Liver (tissue), 8 donors: ENCODE measurements at regions not wholly inside any gene's neighbourhood (a gene's known extent, or its start where the extent isn't known, plus 50 kb on each side); places are given as distances from the start of the nearest gene placed in this dataset.

ENCODE experiments used
- DNase-seq: peaks from one replicate; pipeline ENCODE4 v3.0.0-alpha.2; 2017; ENCODE audit warnings: low spot score
- H3K27ac ChIP-seq, 2 donors: one replicate each; pipeline ENCODE4 v1.7.0; 2013; ENCODE audit warnings: inconsistent platforms in 2 of 2, low read length in 2 of 2, control low read depth in 1 of 2, low read depth in 1 of 2, mild to moderate bottlenecking in 1 of 2
- H3K27me3 ChIP-seq, 4 donors: one replicate each; pipeline versions ENCODE4 v1.6.1 to v1.7.0; 2013; ENCODE audit warnings: low read length in 3 of 4, inconsistent platforms in 1 of 4, mild to moderate bottlenecking in 1 of 4, moderate library complexity in 1 of 4; ENCODE audit not compliant: control insufficient read depth in 4 of 4, insufficient read depth in 4 of 4
- H3K36me3 ChIP-seq, 4 donors: one replicate each; pipeline versions ENCODE4 v1.6.1 to v1.7.0; 2013; ENCODE audit warnings: low read length in 3 of 4, mild to moderate bottlenecking in 3 of 4, low read depth in 1 of 4, moderate library complexity in 1 of 4; ENCODE audit not compliant: control insufficient read depth in 4 of 4, insufficient read depth in 3 of 4
- H3K4me1 ChIP-seq, 4 donors: one replicate each; pipeline versions ENCODE4 v1.6.1 to v1.7.0; 2013; ENCODE audit warnings: low read length in 3 of 4, mild to moderate bottlenecking in 3 of 4, moderate library complexity in 1 of 4; ENCODE audit not compliant: control insufficient read depth in 4 of 4, insufficient read depth in 4 of 4
- H3K4me3 ChIP-seq, 3 donors: one replicate each; pipeline versions ENCODE4 v1.6.1 to v1.7.0; 2013; ENCODE audit warnings: low read length in 3 of 3, control low read depth in 1 of 3, low read depth in 1 of 3, mild to moderate bottlenecking in 1 of 3
- H3K9ac ChIP-seq, 2 donors: one replicate each; pipeline ENCODE4 v1.7.0; 2013; ENCODE audit warnings: low read length in 2 of 2, mild to moderate bottlenecking in 2 of 2, moderate library complexity in 2 of 2, control low read depth in 1 of 2, low read depth in 1 of 2
- H3K9me3 ChIP-seq, 4 donors: one replicate each; pipeline versions ENCODE4 v1.6.1 to v1.7.0; 2013; ENCODE audit warnings: low read length in 3 of 4; ENCODE audit not compliant: control insufficient read depth in 4 of 4
- EGR1 ChIP-seq, 2 donors: IDR thresholded peaks; 2 replicates each; pipeline ENCODE4 v1.6.1; 2016 to 2018; ENCODE audit warnings: antibody characterized with exemption in 2 of 2, low read depth in 2 of 2
- FOXA1 ChIP-seq: IDR thresholded peaks from 2 replicates; pipeline ENCODE4 v1.6.1; 2016; ENCODE audit warnings: antibody characterized with exemption
- FOXA2 ChIP-seq: IDR thresholded peaks from 2 replicates; pipeline ENCODE4 v1.6.1; 2016; ENCODE audit warnings: antibody characterized with exemption
- GABPA ChIP-seq, 2 donors: IDR thresholded peaks in 1 of 2; conservative IDR thresholded peaks in 1 of 2; 2 replicates each; pipeline ENCODE4 v1.6.1; 2016; ENCODE audit warnings: antibody characterized with exemption in 2 of 2, mild to moderate bottlenecking in 1 of 2, moderate library complexity in 1 of 2
- HNF4A ChIP-seq, 2 donors: conservative IDR thresholded peaks; 2 replicates each; pipeline ENCODE4 v1.6.1; 2016; ENCODE audit warnings: antibody characterized with exemption in 2 of 2, mild to moderate bottlenecking in 2 of 2
- HNF4G ChIP-seq: IDR thresholded peaks from 2 replicates; pipeline ENCODE4 v1.6.1; 2016; ENCODE audit warnings: antibody characterized with exemption
- JUND ChIP-seq, 2 donors: IDR thresholded peaks; 2 replicates each; pipeline ENCODE4 v1.6.1; 2016; ENCODE audit warnings: antibody characterized with exemption in 2 of 2
- MAX ChIP-seq: IDR thresholded peaks from 2 replicates; pipeline ENCODE4 v1.6.1; 2016; ENCODE audit warnings: antibody characterized with exemption
- NR2F2 ChIP-seq: IDR thresholded peaks from 2 replicates; pipeline ENCODE4 v1.6.1; 2016; ENCODE audit warnings: antibody characterized with exemption
- RAD21 ChIP-seq, 2 donors: IDR thresholded peaks; 2 replicates each; pipeline ENCODE4 v1.6.1; 2016; ENCODE audit warnings: antibody characterized with exemption in 2 of 2, mild to moderate bottlenecking in 2 of 2
- RXRA ChIP-seq, 2 donors: IDR thresholded peaks; 2 replicates each; pipeline ENCODE4 v1.6.1; 2017 to 2018; ENCODE audit warnings: antibody characterized with exemption in 2 of 2, mild to moderate bottlenecking in 1 of 2
- SP1 ChIP-seq: IDR thresholded peaks from 2 replicates; pipeline ENCODE4 v1.6.1; 2018; ENCODE audit warnings: antibody characterized with exemption, mild to moderate bottlenecking
- TAF1 ChIP-seq: conservative IDR thresholded peaks from 2 replicates; pipeline ENCODE4 v1.6.1; 2016; ENCODE audit warnings: antibody characterized with exemption, mild to moderate bottlenecking
- YY1 ChIP-seq: IDR thresholded peaks from 2 replicates; pipeline ENCODE4 v1.6.1; 2016; ENCODE audit warnings: antibody characterized with exemption, mild to moderate bottlenecking
- WGBS: extraction: QIAGEN DNeasy Blood & Tissue Kit; methylation state at CpG from one replicate; pipeline ENCODE4 v1.1.7; 2013; 5-methylcytosine and 5-hydroxymethylcytosine counted together
- TF ChIP-seq, protein P1 (sequence below): IDR thresholded peaks from 2 replicates; pipeline ENCODE4 v1.6.1; 2016; ENCODE audit warnings: antibody characterized with exemption
- TF ChIP-seq, protein P2 (sequence below): fragments of 150-350 bp; IDR thresholded peaks from 2 replicates; pipeline ENCODE4 v1.5.1; 2017; ENCODE audit warnings: improper control_type of control experiment, low read depth, low read length; ENCODE audit not compliant: missing input control
- TF ChIP-seq, protein P3 (sequence below): IDR thresholded peaks from 2 replicates; pipeline ENCODE4 v1.6.1; 2016; ENCODE audit warnings: antibody characterized with exemption
- donor health status: healthy.
- donor health status: healthy.
- donor health status: healthy.
- donor health status: healthy.
- donor health status: healthy.

DNA sequence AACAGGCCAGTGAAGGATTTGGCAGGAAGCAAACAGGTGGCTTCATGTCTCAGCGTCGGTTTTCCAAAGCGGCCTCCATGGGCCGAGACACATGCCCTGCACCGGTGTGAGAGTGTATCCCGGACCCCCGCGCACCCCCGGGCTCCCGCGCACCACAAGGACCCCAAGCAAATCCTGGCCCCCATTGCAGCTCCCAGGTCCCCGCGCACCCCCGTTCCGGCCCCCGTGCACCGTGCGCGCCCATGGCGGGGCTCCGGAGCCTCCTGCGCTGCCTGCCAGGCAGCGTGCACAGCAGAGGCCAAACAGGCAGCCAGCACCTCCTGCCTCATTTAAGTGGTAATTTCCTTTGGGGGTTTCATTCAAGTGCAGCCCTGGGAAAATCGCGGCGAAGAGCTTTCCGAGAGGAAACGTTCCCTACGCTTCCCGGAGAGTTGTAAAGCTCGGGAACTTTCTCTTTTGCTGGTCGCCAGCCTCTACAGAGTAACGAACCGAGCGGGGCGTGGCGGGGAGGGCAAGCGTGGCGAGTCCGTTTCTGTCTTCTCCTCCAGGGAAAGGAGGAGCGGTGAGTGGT, 145.5 kb upstream of the SLC24A2 start:
- Histone ChIP-seq H3K9ac (no peak overlapping the region), H3K27me3 (peaks cover 0 to 6% (median 0%) of the 10 kb centered on the region in 4 donors), H3K4me3 (peak overlapping the region; percentile 20 to 54 (median 41)), H3K4me1 (peaks cover 0 to 8% (median 2%) of the 10 kb centered on the region in 4 donors), H3K9me3 (no peaks in the 10 kb centered on the region), H3K36me3 (no peaks in the 10 kb centered on the region), H3K27ac (no peak overlapping the region)
- no peak for DNase-seq
- 13% methylated on average over 41 of the region's 41 CpGs for WGBS
- no peak for TF ChIP-seq FOXA1

GRCh38 chr9:19931098-19931890, 142.5 kb upstream of the SLC24A2 start:
- DNase-seq, result no peak
- Histone ChIP-seq H3K4me1 (peaks cover 0 to 10% (median 3%) of the 10 kb centered on the region in 4 donors), H3K4me3 (no peak overlapping the region), H3K27me3 (peaks cover 0 to 17% (median 0%) of the 10 kb centered on the region in 4 donors), H3K27ac (no peak overlapping the region), H3K9me3 (no peaks in the 10 kb centered on the region), H3K9ac (no peak overlapping the region), H3K36me3 (no peaks in the 10 kb centered on the region)
- TF ChIP-seq MAX, result no peak
- no peak for TF ChIP-seq JUND (IDR thresholded peaks at IDR 0.05)
- no peak for TF ChIP-seq RXRA (IDR thresholded peaks at IDR 0.05)
- TF ChIP-seq FOXA1, result no peak
- TF ChIP-seq GABPA (IDR thresholded peaks at IDR 0.05 in 1 of 2, conservative IDR thresholded peaks at IDR 0.05 in 1 of 2), result no peak
- no peak for TF ChIP-seq YY1
- no peak for TF ChIP-seq TAF1
- TF ChIP-seq RAD21 (IDR thresholded peaks at IDR 0.05), result no peak
- TF ChIP-seq, protein P1, sequence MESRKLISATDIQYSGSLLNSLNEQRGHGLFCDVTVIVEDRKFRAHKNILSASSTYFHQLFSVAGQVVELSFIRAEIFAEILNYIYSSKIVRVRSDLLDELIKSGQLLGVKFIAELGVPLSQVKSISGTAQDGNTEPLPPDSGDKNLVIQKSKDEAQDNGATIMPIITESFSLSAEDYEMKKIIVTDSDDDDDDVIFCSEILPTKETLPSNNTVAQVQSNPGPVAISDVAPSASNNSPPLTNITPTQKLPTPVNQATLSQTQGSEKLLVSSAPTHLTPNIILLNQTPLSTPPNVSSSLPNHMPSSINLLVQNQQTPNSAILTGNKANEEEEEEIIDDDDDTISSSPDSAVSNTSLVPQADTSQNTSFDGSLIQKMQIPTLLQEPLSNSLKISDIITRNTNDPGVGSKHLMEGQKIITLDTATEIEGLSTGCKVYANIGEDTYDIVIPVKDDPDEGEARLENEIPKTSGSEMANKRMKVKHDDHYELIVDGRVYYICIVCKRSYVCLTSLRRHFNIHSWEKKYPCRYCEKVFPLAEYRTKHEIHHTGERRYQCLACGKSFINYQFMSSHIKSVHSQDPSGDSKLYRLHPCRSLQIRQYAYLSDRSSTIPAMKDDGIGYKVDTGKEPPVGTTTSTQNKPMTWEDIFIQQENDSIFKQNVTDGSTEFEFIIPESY, result no peak
- TF ChIP-seq NR2F2, result no peak
- TF ChIP-seq, protein P2, sequence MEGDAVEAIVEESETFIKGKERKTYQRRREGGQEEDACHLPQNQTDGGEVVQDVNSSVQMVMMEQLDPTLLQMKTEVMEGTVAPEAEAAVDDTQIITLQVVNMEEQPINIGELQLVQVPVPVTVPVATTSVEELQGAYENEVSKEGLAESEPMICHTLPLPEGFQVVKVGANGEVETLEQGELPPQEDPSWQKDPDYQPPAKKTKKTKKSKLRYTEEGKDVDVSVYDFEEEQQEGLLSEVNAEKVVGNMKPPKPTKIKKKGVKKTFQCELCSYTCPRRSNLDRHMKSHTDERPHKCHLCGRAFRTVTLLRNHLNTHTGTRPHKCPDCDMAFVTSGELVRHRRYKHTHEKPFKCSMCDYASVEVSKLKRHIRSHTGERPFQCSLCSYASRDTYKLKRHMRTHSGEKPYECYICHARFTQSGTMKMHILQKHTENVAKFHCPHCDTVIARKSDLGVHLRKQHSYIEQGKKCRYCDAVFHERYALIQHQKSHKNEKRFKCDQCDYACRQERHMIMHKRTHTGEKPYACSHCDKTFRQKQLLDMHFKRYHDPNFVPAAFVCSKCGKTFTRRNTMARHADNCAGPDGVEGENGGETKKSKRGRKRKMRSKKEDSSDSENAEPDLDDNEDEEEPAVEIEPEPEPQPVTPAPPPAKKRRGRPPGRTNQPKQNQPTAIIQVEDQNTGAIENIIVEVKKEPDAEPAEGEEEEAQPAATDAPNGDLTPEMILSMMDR, result no peak
- no peak for TF ChIP-seq FOXA2
- no peak for TF ChIP-seq SP1
- no peak for TF ChIP-seq HNF4A (conservative IDR thresholded peaks at IDR 0.05)
- TF ChIP-seq HNF4G, result no peak
- TF ChIP-seq EGR1 (IDR thresholded peaks at IDR 0.05; ENCODE audit: low read depth in 2 of 2), result no peak
- TF ChIP-seq, protein P3, sequence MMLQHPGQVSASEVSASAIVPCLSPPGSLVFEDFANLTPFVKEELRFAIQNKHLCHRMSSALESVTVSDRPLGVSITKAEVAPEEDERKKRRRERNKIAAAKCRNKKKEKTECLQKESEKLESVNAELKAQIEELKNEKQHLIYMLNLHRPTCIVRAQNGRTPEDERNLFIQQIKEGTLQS, result no peak
